ENCODE measurements at regions not wholly inside any gene's neighbourhood (a gene's known extent, or its start where the extent isn't known, plus 50 kb on each side); places are given as distances from the start of the nearest gene placed in this dataset.

DNA sequence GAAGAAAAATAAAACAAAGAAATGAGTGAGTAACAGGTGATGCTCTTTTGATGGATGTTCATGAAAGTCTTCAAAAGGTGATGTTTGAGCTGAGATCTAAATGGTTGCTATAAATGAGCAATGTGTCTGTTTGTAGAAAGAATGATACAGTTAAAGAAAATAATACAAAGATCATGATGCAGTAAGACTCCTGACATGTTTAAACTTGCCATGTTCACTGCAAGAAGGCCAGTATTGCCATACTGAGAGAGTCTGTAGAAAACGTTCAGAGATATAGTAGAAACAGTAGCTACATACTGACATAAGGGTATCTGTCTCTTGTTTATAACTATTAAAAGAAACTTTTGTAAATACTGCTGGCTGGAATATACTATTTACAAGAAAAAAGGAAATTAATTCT lies 1609.2 kb upstream of the ACO1 start:
- TF ChIP-seq, protein P1, sequence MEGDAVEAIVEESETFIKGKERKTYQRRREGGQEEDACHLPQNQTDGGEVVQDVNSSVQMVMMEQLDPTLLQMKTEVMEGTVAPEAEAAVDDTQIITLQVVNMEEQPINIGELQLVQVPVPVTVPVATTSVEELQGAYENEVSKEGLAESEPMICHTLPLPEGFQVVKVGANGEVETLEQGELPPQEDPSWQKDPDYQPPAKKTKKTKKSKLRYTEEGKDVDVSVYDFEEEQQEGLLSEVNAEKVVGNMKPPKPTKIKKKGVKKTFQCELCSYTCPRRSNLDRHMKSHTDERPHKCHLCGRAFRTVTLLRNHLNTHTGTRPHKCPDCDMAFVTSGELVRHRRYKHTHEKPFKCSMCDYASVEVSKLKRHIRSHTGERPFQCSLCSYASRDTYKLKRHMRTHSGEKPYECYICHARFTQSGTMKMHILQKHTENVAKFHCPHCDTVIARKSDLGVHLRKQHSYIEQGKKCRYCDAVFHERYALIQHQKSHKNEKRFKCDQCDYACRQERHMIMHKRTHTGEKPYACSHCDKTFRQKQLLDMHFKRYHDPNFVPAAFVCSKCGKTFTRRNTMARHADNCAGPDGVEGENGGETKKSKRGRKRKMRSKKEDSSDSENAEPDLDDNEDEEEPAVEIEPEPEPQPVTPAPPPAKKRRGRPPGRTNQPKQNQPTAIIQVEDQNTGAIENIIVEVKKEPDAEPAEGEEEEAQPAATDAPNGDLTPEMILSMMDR (IDR thresholded peaks at IDR 0.05; ENCODE audit: low read length), result no peak
- TF ChIP-seq EZH2 (IDR thresholded peaks at IDR 0.05; ENCODE audit: borderline replicate concordance, low read length), result no peak
